ENCODE measurements at regions not wholly inside any gene's neighbourhood (a gene's known extent, or its start where the extent isn't known, plus 50 kb on each side); places are given as distances from the start of the nearest gene placed in this dataset.

GRCh38 chr13:79190932-79191331 lies 215.1 kb downstream of the RBM26 start:
- Histone ChIP-seq H3K79me2 (ENCODE audit: insufficient read depth, low read depth, low read length) (no peaks in the 10 kb centered on the region), H3K9me2 (ENCODE audit: insufficient read depth, low read length) (no peaks in the 10 kb centered on the region), H4K20me1 (ENCODE audit: insufficient read depth, low read length) (no peaks in the 10 kb centered on the region), H3K4me3 (ENCODE audit: low read depth, low read length, poor library complexity, severe bottlenecking) (no peak overlapping the region), H3K36me3 (ENCODE audit: insufficient read depth, low read length) (no peaks in the 10 kb centered on the region), H2AFZ (ENCODE audit: low read length) (no peak overlapping the region), H3K27ac (ENCODE audit: low read depth, low read length, poor library complexity, severe bottlenecking) (no peak overlapping the region), H3K9me3 (ENCODE audit: low read length) (no peaks in the 10 kb centered on the region), H3K4me1 (ENCODE audit: insufficient read depth, low read length, poor library complexity, severe bottlenecking) (peaks cover 54% of the 10 kb centered on the region), H3K4me2 (ENCODE audit: low read length) (peak overlapping the region; percentile 43)
- CTCF ChIA-PET (ENCODE audit: unreplicated experiment), result no interaction called here
- no TSS peak for BruUV-seq (replicated peaks)
- DNase-seq (ENCODE audit: low spot score), result peak; percentile 45
- POLR2A ChIA-PET, result interaction anchor here (0.6 to 1.9 kb wide), 3 partner anchors 13 to 89 kb away, joined by 4 to 12 read pairs (median 4); no protein-coding TSS in a partner anchor
- intact Hi-C loops (cut with micrococcal nuclease; ENCODE audit: unreplicated experiment), result loop anchor here (5.0 to 10.0 kb wide), 3 partner anchors 136 to 536 kb away; partner anchors contain the start of genes OBI1 and RBM26
- no peak for TF ChIP-seq CTCF (conservative IDR thresholded peaks at IDR 0.05; ENCODE audit: low read length)
- TF ChIP-seq EZH2phosphoT487 (IDR thresholded peaks at IDR 0.05; ENCODE audit: borderline replicate concordance, low read depth, low read length), result no peak

DNA sequence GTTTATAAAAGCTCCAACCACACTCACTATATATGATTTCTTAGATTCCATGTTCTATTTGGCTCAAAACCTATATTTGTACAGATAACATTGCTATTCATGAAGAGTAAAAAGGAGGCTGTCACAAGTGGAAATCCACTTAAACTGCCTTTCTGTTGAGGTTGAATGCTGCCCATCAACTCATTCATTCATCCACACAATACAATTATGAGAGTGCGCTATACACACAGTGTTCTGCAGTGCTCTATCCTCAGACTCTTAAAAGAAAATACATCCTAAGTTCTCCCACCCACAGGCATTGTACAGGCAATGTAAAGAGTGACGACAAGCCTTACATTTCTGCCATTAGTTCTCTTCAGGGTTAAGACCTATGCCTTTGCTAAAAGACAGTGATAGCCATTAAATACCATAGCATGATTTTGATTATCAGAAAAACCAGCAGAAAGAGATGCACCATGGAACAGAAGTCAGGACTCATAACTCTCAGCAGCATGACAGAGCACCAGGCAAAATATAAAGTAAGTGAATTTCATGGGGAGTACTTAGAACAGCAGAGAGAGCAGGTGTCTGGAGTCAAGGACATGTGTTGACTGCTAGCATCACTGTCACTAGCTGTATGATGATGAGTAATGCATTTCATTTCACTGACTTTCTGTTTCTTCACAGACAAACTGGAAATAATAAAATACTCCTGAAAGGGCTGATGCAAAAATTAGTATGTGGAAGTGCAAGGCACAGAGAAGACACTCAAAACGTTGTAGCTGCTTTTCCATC lies 218.0 kb downstream of the RBM26 start:
- Histone ChIP-seq H3K4me3 (ENCODE audit: low read depth, low read length, poor library complexity, severe bottlenecking) (no peak overlapping the region), H2AFZ (ENCODE audit: low read length) (no peak overlapping the region), H3K4me1 (ENCODE audit: insufficient read depth, low read length, poor library complexity, severe bottlenecking) (peaks cover 25% of the 10 kb centered on the region), H3K27ac (ENCODE audit: low read depth, low read length, poor library complexity, severe bottlenecking) (no peak overlapping the region), H3K79me2 (ENCODE audit: insufficient read depth, low read depth, low read length) (no peaks in the 10 kb centered on the region), H3K36me3 (ENCODE audit: insufficient read depth, low read length) (no peaks in the 10 kb centered on the region), H3K9me2 (ENCODE audit: insufficient read depth, low read length) (no peaks in the 10 kb centered on the region), H3K4me2 (ENCODE audit: low read length) (no peak overlapping the region), H3K9me3 (ENCODE audit: low read length) (no peaks in the 10 kb centered on the region), H4K20me1 (ENCODE audit: insufficient read depth, low read length) (no peaks in the 10 kb centered on the region)
- TF ChIP-seq EZH2phosphoT487 (IDR thresholded peaks at IDR 0.05; ENCODE audit: borderline replicate concordance, low read depth, low read length) (no peak), CTCF (conservative IDR thresholded peaks at IDR 0.05; ENCODE audit: low read length) (no peak)
- CTCF ChIA-PET (ENCODE audit: unreplicated experiment), result no interaction called here
- no TSS peak for BruUV-seq (replicated peaks)
- intact Hi-C loops (cut with micrococcal nuclease; ENCODE audit: unreplicated experiment), result no loop called here
- no peak for DNase-seq (ENCODE audit: low spot score)
- POLR2A ChIA-PET, result interaction anchor here (0.6 kb wide), 1 partner anchor 76 kb away, joined by 3 read pairs; no protein-coding TSS in a partner anchor

DNA sequence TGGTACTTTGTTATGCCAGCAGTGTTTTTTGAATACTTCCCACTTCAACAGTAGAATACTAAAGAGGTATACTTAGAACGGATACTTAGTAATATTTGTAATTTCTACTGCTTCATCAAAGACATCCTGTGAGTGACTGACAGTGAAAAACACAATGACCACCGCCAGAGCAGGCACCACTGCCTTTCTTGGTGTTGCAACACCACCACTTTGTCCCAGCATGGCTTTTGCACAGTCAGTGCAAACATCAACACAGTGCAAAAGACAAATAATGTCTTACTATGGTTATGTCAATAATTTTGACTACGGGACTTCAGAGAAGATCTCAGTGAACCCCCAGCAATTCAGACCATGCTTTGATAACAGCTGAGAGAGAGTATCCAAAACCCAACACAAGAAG lies 220.5 kb downstream of the RBM26 start:
- CTCF ChIA-PET (ENCODE audit: unreplicated experiment), result no interaction called here
- Histone ChIP-seq H3K9me3 (ENCODE audit: low read length) (no peaks in the 10 kb centered on the region), H3K36me3 (ENCODE audit: insufficient read depth, low read length) (no peaks in the 10 kb centered on the region), H3K79me2 (ENCODE audit: insufficient read depth, low read depth, low read length) (no peaks in the 10 kb centered on the region), H2AFZ (ENCODE audit: low read length) (no peak overlapping the region), H3K9me2 (ENCODE audit: insufficient read depth, low read length) (no peaks in the 10 kb centered on the region), H3K4me1 (ENCODE audit: insufficient read depth, low read length, poor library complexity, severe bottlenecking) (peaks cover 4% of the 10 kb centered on the region), H3K4me3 (ENCODE audit: low read depth, low read length, poor library complexity, severe bottlenecking) (no peak overlapping the region), H3K27ac (ENCODE audit: low read depth, low read length, poor library complexity, severe bottlenecking) (no peak overlapping the region), H4K20me1 (ENCODE audit: insufficient read depth, low read length) (no peaks in the 10 kb centered on the region), H3K4me2 (ENCODE audit: low read length) (no peak overlapping the region)
- DNase-seq (ENCODE audit: low spot score), result no peak
- POLR2A ChIA-PET, result no interaction called here
- BruUV-seq (replicated peaks), result no TSS peak
- no peak for TF ChIP-seq EZH2phosphoT487 (IDR thresholded peaks at IDR 0.05; ENCODE audit: borderline replicate concordance, low read depth, low read length)
- intact Hi-C loops (cut with micrococcal nuclease; ENCODE audit: unreplicated experiment), result no loop called here

Measured in OCI-LY7 (cell line).